ENCODE measurements at regions not wholly inside any gene's neighbourhood (a gene's known extent, or its start where the extent isn't known, plus 50 kb on each side); places are given as distances from the start of the nearest gene placed in this dataset.

DNA sequence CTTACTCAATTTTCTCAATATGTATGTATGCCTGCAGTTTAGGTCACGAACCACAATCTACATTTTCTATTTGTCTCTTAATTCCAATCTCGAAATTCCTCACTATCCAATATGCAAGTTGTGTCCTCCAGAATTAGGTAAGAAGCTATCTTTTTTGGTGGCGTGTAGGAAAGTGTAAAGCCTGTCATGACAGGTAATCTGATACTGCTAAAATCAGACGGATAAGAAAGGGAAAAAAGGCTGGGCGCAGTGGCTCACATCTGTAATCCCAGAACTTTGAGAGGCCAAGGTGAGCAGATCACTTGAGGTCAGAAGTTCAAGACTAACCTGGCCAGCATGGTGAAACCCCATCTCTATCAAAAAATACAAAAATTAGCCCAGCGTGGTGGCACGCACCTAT, 185.3 kb downstream of the IBTK start:
- H3K27me3 ChIP-seq (ENCODE audit: insufficient read depth, low read length), result no peaks in the 10 kb centered on the region

DNA sequence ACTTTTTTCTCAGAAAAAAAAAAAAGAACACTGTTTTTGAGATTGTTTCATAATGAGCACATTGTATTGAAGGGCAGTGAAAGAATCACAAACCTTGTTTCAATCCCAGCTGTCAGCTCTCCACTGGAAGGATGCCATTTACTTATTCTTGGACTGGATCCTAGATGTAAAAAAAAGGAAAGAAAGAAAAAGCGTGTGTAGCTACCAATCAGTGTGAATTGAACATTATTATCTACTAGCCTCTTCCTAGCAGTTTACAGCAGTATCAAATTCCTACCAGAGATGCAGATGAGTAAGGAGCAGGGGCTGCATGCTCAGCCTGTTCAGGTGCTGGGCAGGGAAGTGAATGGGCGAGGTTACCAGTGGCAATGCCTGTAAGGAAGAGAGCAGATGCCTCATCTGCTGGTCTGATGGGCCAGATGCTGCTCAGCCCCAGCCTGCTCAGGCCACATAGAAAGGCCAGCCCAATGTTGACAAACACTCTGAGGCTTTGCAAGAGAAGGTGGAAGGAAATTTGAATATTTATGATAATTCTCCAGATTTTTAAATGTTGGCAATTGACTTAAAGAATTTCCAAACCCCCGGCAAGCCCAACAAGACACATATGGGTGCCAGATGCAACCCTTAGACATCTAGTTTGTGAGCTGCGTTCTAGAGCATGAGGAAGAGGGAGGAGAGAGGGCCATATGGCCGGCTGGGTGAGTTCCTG, 189.5 kb downstream of the IBTK start:
- Histone ChIP-seq H3K4me1 (ENCODE audit: insufficient read depth, low read length) (no peaks in the 10 kb centered on the region), H3K27me3 (ENCODE audit: insufficient read depth, low read length) (no peaks in the 10 kb centered on the region), H3K4me3 (ENCODE audit: low read length) (no peak overlapping the region), H3K36me3 (ENCODE audit: insufficient read depth, low read length) (no peaks in the 10 kb centered on the region), H2AFZ (ENCODE audit: low read depth, low read length) (no peak overlapping the region), H3K9me3 (ENCODE audit: low read length) (no peaks in the 10 kb centered on the region)

More for the DNA sequence above, 185.3 kb downstream of the IBTK start:
- no peaks in the 10 kb centered on the region for H3K9me3 ChIP-seq (ENCODE audit: low read length)
- no peaks in the 10 kb centered on the region for H3K36me3 ChIP-seq (ENCODE audit: insufficient read depth, low read length)
- no peak overlapping the region for H2AFZ ChIP-seq (ENCODE audit: low read depth, low read length)
- H3K4me1 ChIP-seq (ENCODE audit: insufficient read depth, low read length), result no peaks in the 10 kb centered on the region
- no peak overlapping the region for H3K4me3 ChIP-seq (ENCODE audit: low read length)

GRCh38 chr6:82056567-82056966, 191.0 kb downstream of the IBTK start:
- Histone ChIP-seq H3K27me3 (ENCODE audit: insufficient read depth, low read length) (no peaks in the 10 kb centered on the region), H3K4me1 (ENCODE audit: insufficient read depth, low read length) (no peaks in the 10 kb centered on the region), H3K36me3 (ENCODE audit: insufficient read depth, low read length) (no peaks in the 10 kb centered on the region), H3K4me3 (ENCODE audit: low read length) (no peak overlapping the region), H3K9me3 (ENCODE audit: low read length) (no peaks in the 10 kb centered on the region), H2AFZ (ENCODE audit: low read depth, low read length) (no peak overlapping the region)

DNA sequence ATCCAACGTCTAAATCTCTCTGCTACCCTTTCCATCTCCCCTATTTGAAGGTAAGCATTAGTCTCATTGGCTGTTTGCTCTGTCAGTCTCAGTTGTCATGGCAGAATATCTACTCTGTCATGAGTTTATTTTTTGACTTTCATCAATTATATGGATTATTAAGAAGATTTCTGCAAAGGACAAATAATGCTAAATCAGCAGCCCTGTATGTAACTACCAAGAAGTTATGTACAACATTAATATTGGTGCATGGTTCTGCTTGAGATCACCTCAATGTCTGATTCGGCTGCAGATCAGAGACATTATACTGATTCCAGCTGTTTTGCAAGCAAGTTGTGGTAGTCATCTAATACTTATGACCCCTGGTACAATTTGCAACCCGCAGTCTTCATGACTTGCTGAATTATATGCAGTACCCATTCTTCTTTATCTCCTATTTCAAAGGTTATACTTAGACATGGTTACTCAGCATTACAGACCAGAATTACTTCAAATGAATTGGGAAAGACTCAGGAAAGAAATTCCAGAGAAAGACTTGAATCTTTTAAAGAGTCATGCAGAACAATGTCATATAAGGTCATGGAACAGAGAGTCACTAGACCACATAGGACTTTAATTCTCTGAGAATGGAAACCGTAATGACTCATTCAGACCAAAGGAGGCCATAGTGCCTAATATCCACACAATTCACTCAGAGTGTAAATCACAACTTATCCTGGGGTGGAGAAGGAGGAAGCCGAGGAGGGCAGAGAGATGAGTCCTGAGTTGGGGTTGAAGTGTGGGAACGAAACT, 201.4 kb downstream of the IBTK start:
- no peak overlapping the region for H3K4me3 ChIP-seq (ENCODE audit: low read length)
- no peaks in the 10 kb centered on the region for H3K27me3 ChIP-seq (ENCODE audit: insufficient read depth, low read length)
- H2AFZ ChIP-seq (ENCODE audit: low read depth, low read length), result no peak overlapping the region
- H3K4me1 ChIP-seq (ENCODE audit: insufficient read depth, low read length), result no peaks in the 10 kb centered on the region
- H3K9me3 ChIP-seq (ENCODE audit: low read length), result no peaks in the 10 kb centered on the region
- no peaks in the 10 kb centered on the region for H3K36me3 ChIP-seq (ENCODE audit: insufficient read depth, low read length)

GRCh38 chr6:82040405-82041221, 206.9 kb downstream of the IBTK start:
- no peaks in the 10 kb centered on the region for H3K4me1 ChIP-seq (ENCODE audit: insufficient read depth, low read length)
- H2AFZ ChIP-seq (ENCODE audit: low read depth, low read length), result no peak overlapping the region
- H3K4me3 ChIP-seq (ENCODE audit: low read length), result no peak overlapping the region
- no peaks in the 10 kb centered on the region for H3K9me3 ChIP-seq (ENCODE audit: low read length)
- H3K36me3 ChIP-seq (ENCODE audit: insufficient read depth, low read length), result no peaks in the 10 kb centered on the region
- no peaks in the 10 kb centered on the region for H3K27me3 ChIP-seq (ENCODE audit: insufficient read depth, low read length)

- Histone ChIP-seq H3K9me3 (ENCODE audit: low read length) (no peaks in the 10 kb centered on the region), H3K4me1 (ENCODE audit: insufficient read depth, low read length) (no peaks in the 10 kb centered on the region), H3K36me3 (ENCODE audit: insufficient read depth, low read length) (no peaks in the 10 kb centered on the region), H2AFZ (ENCODE audit: low read depth, low read length) (no peak overlapping the region), H3K27me3 (ENCODE audit: insufficient read depth, low read length) (no peaks in the 10 kb centered on the region), H3K4me3 (ENCODE audit: low read length) (no peak overlapping the region)
Observed at GRCh38 chr6:82038631-82039030, 208.9 kb downstream of the IBTK start.

DNA sequence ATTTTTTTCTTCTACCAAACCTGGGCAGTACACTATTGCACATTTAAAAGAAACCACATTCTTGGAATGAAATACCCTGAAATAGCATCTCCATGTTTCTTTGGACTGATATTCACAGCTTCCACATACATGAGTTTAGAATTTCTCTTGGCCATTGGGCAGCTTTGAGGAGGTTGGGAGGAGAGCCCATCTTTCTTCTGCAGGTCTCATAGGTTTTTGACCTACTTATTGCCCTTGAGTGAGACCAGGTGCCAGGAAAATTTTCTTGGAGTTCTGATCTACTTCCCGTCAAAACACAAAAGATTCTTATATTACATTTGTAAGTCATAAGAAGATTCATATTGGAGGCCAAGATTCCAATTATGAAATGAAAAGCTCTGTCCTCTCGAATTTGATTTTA, 212.0 kb downstream of the IBTK start:
- Histone ChIP-seq H3K4me3 (ENCODE audit: low read length) (no peak overlapping the region), H2AFZ (ENCODE audit: low read depth, low read length) (no peak overlapping the region)

GRCh38 chr6:82033631-82034211, 213.8 kb downstream of the IBTK start:
- Histone ChIP-seq H3K36me3 (ENCODE audit: insufficient read depth, low read length) (no peaks in the 10 kb centered on the region), H3K9me3 (ENCODE audit: low read length) (no peaks in the 10 kb centered on the region), H2AFZ (ENCODE audit: low read depth, low read length) (no peak overlapping the region), H3K4me3 (ENCODE audit: low read length) (no peak overlapping the region), H3K27me3 (ENCODE audit: insufficient read depth, low read length) (no peaks in the 10 kb centered on the region), H3K4me1 (ENCODE audit: insufficient read depth, low read length) (no peaks in the 10 kb centered on the region)

More for the DNA sequence above, 212.0 kb downstream of the IBTK start:
- no peaks in the 10 kb centered on the region for H3K9me3 ChIP-seq (ENCODE audit: low read length)
- H3K4me1 ChIP-seq (ENCODE audit: insufficient read depth, low read length), result no peaks in the 10 kb centered on the region
- no peaks in the 10 kb centered on the region for H3K27me3 ChIP-seq (ENCODE audit: insufficient read depth, low read length)
- no peaks in the 10 kb centered on the region for H3K36me3 ChIP-seq (ENCODE audit: insufficient read depth, low read length)

GRCh38 chr6:82032444-82032843, 215.1 kb downstream of the IBTK start:
- no peaks in the 10 kb centered on the region for H3K36me3 ChIP-seq (ENCODE audit: insufficient read depth, low read length)
- no peaks in the 10 kb centered on the region for H3K9me3 ChIP-seq (ENCODE audit: low read length)
- H3K27me3 ChIP-seq (ENCODE audit: insufficient read depth, low read length), result no peaks in the 10 kb centered on the region
- no peak overlapping the region for H2AFZ ChIP-seq (ENCODE audit: low read depth, low read length)
- H3K4me3 ChIP-seq (ENCODE audit: low read length), result no peak overlapping the region
- no peaks in the 10 kb centered on the region for H3K4me1 ChIP-seq (ENCODE audit: insufficient read depth, low read length)

GRCh38 chr6:82030761-82031503, 216.6 kb downstream of the IBTK start:
- H3K36me3 ChIP-seq (ENCODE audit: insufficient read depth, low read length), result no peaks in the 10 kb centered on the region
- no peaks in the 10 kb centered on the region for H3K9me3 ChIP-seq (ENCODE audit: low read length)
- H2AFZ ChIP-seq (ENCODE audit: low read depth, low read length), result no peak overlapping the region
- H3K27me3 ChIP-seq (ENCODE audit: insufficient read depth, low read length), result no peaks in the 10 kb centered on the region
- H3K4me3 ChIP-seq (ENCODE audit: low read length), result no peak overlapping the region
- no peaks in the 10 kb centered on the region for H3K4me1 ChIP-seq (ENCODE audit: insufficient read depth, low read length)

GRCh38 chr6:82030301-82030700, 217.2 kb downstream of the IBTK start:
- no peaks in the 10 kb centered on the region for H3K36me3 ChIP-seq (ENCODE audit: insufficient read depth, low read length)
- H3K4me1 ChIP-seq (ENCODE audit: insufficient read depth, low read length), result no peaks in the 10 kb centered on the region
- H3K4me3 ChIP-seq (ENCODE audit: low read length), result no peak overlapping the region
- H3K9me3 ChIP-seq (ENCODE audit: low read length), result no peaks in the 10 kb centered on the region
- no peaks in the 10 kb centered on the region for H3K27me3 ChIP-seq (ENCODE audit: insufficient read depth, low read length)
- no peak overlapping the region for H2AFZ ChIP-seq (ENCODE audit: low read depth, low read length)

- Histone ChIP-seq H3K27me3 (ENCODE audit: insufficient read depth, low read length) (no peaks in the 10 kb centered on the region), H3K9me3 (ENCODE audit: low read length) (no peaks in the 10 kb centered on the region), H3K4me3 (ENCODE audit: low read length) (no peak overlapping the region), H2AFZ (ENCODE audit: low read depth, low read length) (no peak overlapping the region), H3K36me3 (ENCODE audit: insufficient read depth, low read length) (no peaks in the 10 kb centered on the region), H3K4me1 (ENCODE audit: insufficient read depth, low read length) (no peaks in the 10 kb centered on the region)
Observed at GRCh38 chr6:82025271-82025670, 222.3 kb downstream of the IBTK start.
